Left hindlimb (tissue), 1 donor: ENCODE measurements at regions not wholly inside any gene's neighbourhood (a gene's known extent, or its start where the extent isn't known, plus 50 kb on each side); places are given as distances from the start of the nearest gene placed in this dataset.

Experiments
- DNase-seq: peaks from one replicate; pipeline ENCODE4 v3.0.0-alpha.2; 2018

GRCh38 chr18:55830544-55830943 lies 242.6 kb upstream of the TCF4 start:
- DNase-seq = no peak

GRCh38 chr18:55821219-55821618 lies 233.2 kb upstream of the TCF4 start:
- no peak for DNase-seq

GRCh38 chr18:55819448-55819847 lies 231.5 kb upstream of the TCF4 start:
- DNase-seq = no peak

- no peak for DNase-seq
These were observed 230.3 kb upstream of the TCF4 start for GRCh38 chr18:55818284-55818683.

- no peak for DNase-seq
These were observed 223.9 kb upstream of the TCF4 start for GRCh38 chr18:55811925-55812324.

- no peak for DNase-seq
These were observed 217.7 kb upstream of the TCF4 start for GRCh38 chr18:55805666-55806065.

GRCh38 chr18:55795101-55795669 lies 207.2 kb upstream of the TCF4 start:
- no peak for DNase-seq

GRCh38 chr18:55794288-55795052 lies 206.5 kb upstream of the TCF4 start:
- no peak for DNase-seq

GRCh38 chr18:55790296-55790695 lies 202.3 kb upstream of the TCF4 start:
- no peak for DNase-seq

- no peak for DNase-seq
These were observed 199.6 kb upstream of the TCF4 start for GRCh38 chr18:55787536-55788073.

GRCh38 chr18:55786651-55787272 lies 198.8 kb upstream of the TCF4 start:
- DNase-seq = no peak

- DNase-seq = no peak
These were observed 195.9 kb upstream of the TCF4 start for GRCh38 chr18:55783921-55784320.

- DNase-seq = peak; percentile 75
These were observed 193.5 kb upstream of the TCF4 start for GRCh38 chr18:55781481-55781957.

GRCh38 chr18:55780586-55781071 lies 192.6 kb upstream of the TCF4 start:
- DNase-seq = no peak

GRCh38 chr18:55779691-55780585 lies 191.9 kb upstream of the TCF4 start:
- DNase-seq = peak; percentile 56

- DNase-seq = no peak
These were observed 191.0 kb upstream of the TCF4 start for GRCh38 chr18:55778788-55779690.

GRCh38 chr18:55777666-55778304 lies 189.8 kb upstream of the TCF4 start:
- DNase-seq = no peak

- DNase-seq = no peak
These were observed 188.0 kb upstream of the TCF4 start for GRCh38 chr18:55775972-55776371.

GRCh38 chr18:55774505-55774904 lies 186.5 kb upstream of the TCF4 start:
- DNase-seq = no peak

GRCh38 chr18:55768255-55768654 lies 180.3 kb upstream of the TCF4 start:
- no peak for DNase-seq

GRCh38 chr18:55764386-55764785 lies 176.4 kb upstream of the TCF4 start:
- no peak for DNase-seq
